DOHH2 (cell line): ENCODE measurements at regions not wholly inside any gene's neighbourhood (a gene's known extent, or its start where the extent isn't known, plus 50 kb on each side); places are given as distances from the start of the nearest gene placed in this dataset.

Experiments
- CTCF ChIP-seq: fragments of 200-600 bp; sonication (generic); IDR thresholded peaks from one replicate; pipeline ENCODE4 v1.5.1; 2014; ENCODE audit warnings: antibody characterized with exemption, mild to moderate bottlenecking, low read depth, low read length; ENCODE audit not compliant: poor library complexity, severe bottlenecking
- EZH2phosphoT487 ChIP-seq: fragments of 200-600 bp; sonication (generic); IDR thresholded peaks from 2 replicates; pipeline ENCODE4 v1.6.1; 2017; ENCODE audit warnings: borderline replicate concordance, mild to moderate bottlenecking, antibody characterized with exemption, low read length, moderate library complexity, mixed read lengths

DNA sequence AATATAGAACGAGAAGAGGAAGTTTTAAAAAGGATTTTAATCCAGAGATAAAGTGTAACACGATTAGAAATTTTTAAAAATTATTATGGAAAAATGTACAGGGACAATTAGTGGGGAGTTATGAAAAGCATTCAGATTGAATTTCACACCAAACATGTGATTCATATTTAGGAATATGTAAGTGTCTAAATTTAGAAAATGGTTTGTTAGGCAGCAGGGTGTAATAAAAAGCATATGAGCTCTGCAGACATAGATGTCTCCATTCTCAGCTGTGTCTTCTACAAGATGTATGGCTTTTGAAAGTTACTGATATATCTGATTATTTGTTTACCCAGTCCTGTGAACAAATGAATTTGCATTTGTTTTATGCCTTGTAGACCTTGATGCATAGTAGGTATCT, 638.9 kb upstream of the AGA start:
- TF ChIP-seq CTCF: no peak
- TF ChIP-seq EZH2phosphoT487: no peak
